PC-9 (cell line): ENCODE measurements at regions not wholly inside any gene's neighbourhood (a gene's known extent, or its start where the extent isn't known, plus 50 kb on each side); places are given as distances from the start of the nearest gene placed in this dataset.

Experiments used
- BruUV-seq: library from RNA; stranded (reverse); fragments of 400-500 nt; replicated peaks from 2 replicates; lab custom pipeline; 2021; lab: Mats Ljungman, UMichigan
- CTCF ChIA-PET: fragments of 300-600 bp; sonication (Branson Sonifier 250); formaldehyde crosslinking; loops from one replicate; lab custom pipeline; 2022; ENCODE audit warnings: antibody characterized with exemption; lab: Charles Lee
- POLR2A ChIA-PET: fragments of 300-600 bp; sonication (Branson Sonifier 250); formaldehyde crosslinking; loops from one replicate; lab custom pipeline; 2022; ENCODE audit warnings: antibody characterized with exemption; ENCODE audit not compliant: unreplicated experiment; lab: Charles Lee
- DNase-seq, 2 experiments: peaks; one replicate each; pipeline versions ENCODE4 v3.0.0 to v3.0.0-alpha.2; 2015 to 2022; ENCODE audit warnings: mixed read lengths in 1 of 2
- H2AFZ ChIP-seq: fragments of 200-600 bp; sonication (generic); 2 replicates; pipeline ENCODE4 v1.8.1; 2017; ENCODE audit warnings: antibody characterized with exemption
- H3F3A ChIP-seq: fragments of 200-600 bp; sonication (generic); 2 replicates; pipeline ENCODE4 v1.8.1; 2017; ENCODE audit warnings: antibody characterized with exemption, mild to moderate bottlenecking, low read depth; ENCODE audit not compliant: insufficient read depth
- H3K27ac ChIP-seq: fragments of 200-600 bp; sonication (generic); 2 replicates; pipeline ENCODE4 v1.6.1; 2016; ENCODE audit warnings: mixed run types
- H3K27me3 ChIP-seq: fragments of 200-600 bp; sonication (generic); 2 replicates; pipeline ENCODE4 v1.6.1; 2016; ENCODE audit warnings: low read depth, mixed run types; ENCODE audit not compliant: insufficient read depth
- H3K36me3 ChIP-seq: fragments of 200-600 bp; sonication (generic); 2 replicates; pipeline ENCODE4 v1.6.1; 2016; ENCODE audit warnings: low read depth, mixed run types
- H3K4me1 ChIP-seq: fragments of 200-600 bp; sonication (generic); replicated peaks from 2 replicates; pipeline ENCODE4 v1.6.1; 2016; ENCODE audit warnings: mixed run types; ENCODE audit not compliant: insufficient read depth
- H3K4me2 ChIP-seq: fragments of 200-600 bp; sonication (generic); 2 replicates; pipeline ENCODE4 v1.6.1; 2017; ENCODE audit warnings: mixed run types
- H3K4me3 ChIP-seq: fragments of 200-600 bp; sonication (generic); 2 replicates; pipeline ENCODE4 v1.6.1; 2016; ENCODE audit warnings: mixed run types
- H3K79me2 ChIP-seq: fragments of 200-600 bp; sonication (generic); 2 replicates; pipeline ENCODE4 v1.6.1; 2017; ENCODE audit warnings: low read depth, mixed run types
- H3K9me2 ChIP-seq: fragments of 200-600 bp; sonication (generic); 2 replicates; pipeline ENCODE4 v1.8.1; 2017; ENCODE audit warnings: mild to moderate bottlenecking; ENCODE audit not compliant: insufficient read depth
- H3K9me3 ChIP-seq: fragments of 200-600 bp; sonication (generic); 2 replicates; pipeline ENCODE4 v1.8.1; 2016; ENCODE audit warnings: low read depth; ENCODE audit not compliant: insufficient read depth
- H4K20me1 ChIP-seq: fragments of 200-600 bp; sonication (generic); 2 replicates; pipeline ENCODE4 v1.8.1; 2017; ENCODE audit not compliant: insufficient read depth
- CTCF ChIP-seq: fragments of 200-600 bp; sonication (generic); conservative IDR thresholded peaks from 2 replicates; pipeline ENCODE4 v1.6.1; 2017; ENCODE audit warnings: mixed run types, antibody characterized with exemption, mild to moderate bottlenecking, moderate library complexity
- EZH2 ChIP-seq: fragments of 200-600 bp; sonication (generic); IDR thresholded peaks from 2 replicates; pipeline ENCODE4 v1.8.0; 2017; ENCODE audit warnings: antibody characterized with exemption, low read depth
- intact Hi-C: fragments of 100-400 bp; cut with micrococcal nuclease; formaldehyde crosslinking; loops from one replicate; pipeline ENCODE4 v1.10.0; 2022; ENCODE audit not compliant: unreplicated experiment

GRCh38 chr6:153591159-153591558, 447.9 kb upstream of the OPRM1 start:
- peaks cover 2% of the 10 kb centered on the region; the same call in 1 of the 2 replicates for H3K4me1 ChIP-seq
- ChIA-PET POLR2A (no interaction called here), CTCF (no interaction called here)
- no peaks in the 10 kb centered on the region; the same call in 1 of the 2 replicates for H3K9me3 ChIP-seq
- intact Hi-C loops = no loop called here
- TF ChIP-seq CTCF = no peak
- no peak for TF ChIP-seq EZH2
- no peak for DNase-seq
- H3K9me2 ChIP-seq = no peaks in the 10 kb centered on the region; the same call in 1 of the 2 replicates
- H3K27me3 ChIP-seq = no peaks in the 10 kb centered on the region
- no TSS peak for BruUV-seq
- no peak overlapping the region for H2AFZ ChIP-seq
- H3K4me2 ChIP-seq = no peak overlapping the region
- H3K36me3 ChIP-seq = no peaks in the 10 kb centered on the region
- H4K20me1 ChIP-seq = no peaks in the 10 kb centered on the region
- no peaks in the 10 kb centered on the region for H3K79me2 ChIP-seq
- H3K27ac ChIP-seq = no peak overlapping the region
- H3K4me3 ChIP-seq = no peak overlapping the region
- no peaks in the 10 kb centered on the region for H3F3A ChIP-seq

GRCh38 chr6:153590411-153590810, 448.6 kb upstream of the OPRM1 start:
- no TSS peak for BruUV-seq
- CTCF ChIA-PET = no interaction called here

GRCh38 chr6:153588330-153588729, 450.7 kb upstream of the OPRM1 start:
- TF ChIP-seq CTCF (no peak), EZH2 (no peak)
- H4K20me1 ChIP-seq = no peaks in the 10 kb centered on the region

More at GRCh38 chr6:153590411-153590810, 448.6 kb upstream of the OPRM1 start:
- Histone ChIP-seq H3K4me1 (no peaks in the 10 kb centered on the region), H3K27ac (no peak overlapping the region), H3K9me3 (no peaks in the 10 kb centered on the region; the same call in 1 of the 2 replicates), H3K36me3 (no peaks in the 10 kb centered on the region), H2AFZ (no peak overlapping the region), H3K4me3 (no peak overlapping the region), H4K20me1 (no peaks in the 10 kb centered on the region), H3K27me3 (no peaks in the 10 kb centered on the region), H3F3A (no peaks in the 10 kb centered on the region), H3K4me2 (no peak overlapping the region), H3K9me2 (no peaks in the 10 kb centered on the region; the same call in 1 of the 2 replicates), H3K79me2 (no peaks in the 10 kb centered on the region)
- intact Hi-C loops = no loop called here
- POLR2A ChIA-PET = no interaction called here
- no peak for DNase-seq
- TF ChIP-seq EZH2 = no peak
- TF ChIP-seq CTCF = no peak

More at GRCh38 chr6:153588330-153588729, 450.7 kb upstream of the OPRM1 start:
- ChIA-PET POLR2A (no interaction called here), CTCF (no interaction called here)
- intact Hi-C loops = no loop called here
- BruUV-seq = no TSS peak
- H3K36me3 ChIP-seq = no peaks in the 10 kb centered on the region
- H3K9me2 ChIP-seq = no peaks in the 10 kb centered on the region; the same call in 1 of the 2 replicates
- no peak overlapping the region for H3K27ac ChIP-seq
- no peak overlapping the region for H3K4me3 ChIP-seq
- no peak overlapping the region for H3K4me2 ChIP-seq
- no peaks in the 10 kb centered on the region; the same call in 1 of the 2 replicates for H3K9me3 ChIP-seq
- no peaks in the 10 kb centered on the region for H3F3A ChIP-seq
- no peaks in the 10 kb centered on the region for H3K27me3 ChIP-seq
- no peak overlapping the region for H2AFZ ChIP-seq
- no peaks in the 10 kb centered on the region for H3K79me2 ChIP-seq
- H3K4me1 ChIP-seq = no peaks in the 10 kb centered on the region
- no peak for DNase-seq
